ENCODE measurements at regions not wholly inside any gene's neighbourhood (a gene's known extent, or its start where the extent isn't known, plus 50 kb on each side); places are given as distances from the start of the nearest gene placed in this dataset.
"Not testable (repeated sequence)": the region's sequence is repeated elsewhere in the genome, so short reads cannot be mapped to it uniquely, and the experiment has no call there.

GRCh38 chr22:10748751-10749150 is 4779.2 kb upstream of the OR11H1 start:
- TF ChIP-seq PATZ1 (CRISPR knock-in tag; IDR thresholded peaks at IDR 0.05; ENCODE audit: borderline replicate concordance); CSDC2 (CRISPR knock-in tag; IDR thresholded peaks at IDR 0.05); ZFP3 (CRISPR knock-in tag; IDR thresholded peaks at IDR 0.05); RARB (CRISPR knock-in tag; IDR thresholded peaks at IDR 0.05); ZNF70 (CRISPR knock-in tag; IDR thresholded peaks at IDR 0.05); ZFP30 (CRISPR knock-in tag; IDR thresholded peaks at IDR 0.05); GLIS3 (CRISPR knock-in tag; IDR thresholded peaks at IDR 0.05); PPARA (CRISPR knock-in tag; IDR thresholded peaks at IDR 0.05; ENCODE audit: borderline replicate concordance); ESRRG (CRISPR knock-in tag; IDR thresholded peaks at IDR 0.05): not testable (repeated sequence)
- TF ChIP-seq, protein P1, sequence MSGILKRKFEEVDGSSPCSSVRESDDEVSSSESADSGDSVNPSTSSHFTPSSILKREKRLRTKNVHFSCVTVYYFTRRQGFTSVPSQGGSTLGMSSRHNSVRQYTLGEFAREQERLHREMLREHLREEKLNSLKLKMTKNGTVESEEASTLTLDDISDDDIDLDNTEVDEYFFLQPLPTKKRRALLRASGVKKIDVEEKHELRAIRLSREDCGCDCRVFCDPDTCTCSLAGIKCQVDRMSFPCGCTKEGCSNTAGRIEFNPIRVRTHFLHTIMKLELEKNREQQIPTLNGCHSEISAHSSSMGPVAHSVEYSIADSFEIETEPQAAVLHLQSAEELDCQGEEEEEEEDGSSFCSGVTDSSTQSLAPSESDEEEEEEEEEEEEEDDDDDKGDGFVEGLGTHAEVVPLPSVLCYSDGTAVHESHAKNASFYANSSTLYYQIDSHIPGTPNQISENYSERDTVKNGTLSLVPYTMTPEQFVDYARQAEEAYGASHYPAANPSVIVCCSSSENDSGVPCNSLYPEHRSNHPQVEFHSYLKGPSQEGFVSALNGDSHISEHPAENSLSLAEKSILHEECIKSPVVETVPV (CRISPR knock-in tag; IDR thresholded peaks at IDR 0.05), result not testable (repeated sequence)
